ENCODE measurements at regions not wholly inside any gene's neighbourhood (a gene's known extent, or its start where the extent isn't known, plus 50 kb on each side); places are given as distances from the start of the nearest gene placed in this dataset.

GRCh38 chr20:4504814-4505213 lies 181.4 kb upstream of the PRNP start:
- Histone ChIP-seq H3K9ac (ENCODE audit: low read depth, low read length) (no peak overlapping the region), H3K36me3 (ENCODE audit: insufficient read depth, low read length) (no peaks in the 10 kb centered on the region), H3K4me1 (ENCODE audit: insufficient read depth, low read length) (peaks cover 18% of the 10 kb centered on the region), H3K9me3 (ENCODE audit: control insufficient read depth, insufficient read depth, low read length) (no peaks in the 10 kb centered on the region; the same call in 1 of the 2 replicates)

- H3K9me3 ChIP-seq (ENCODE audit: control insufficient read depth, insufficient read depth, low read length), result no peaks in the 10 kb centered on the region; the same call in 1 of the 2 replicates
- no peak overlapping the region for H3K9ac ChIP-seq (ENCODE audit: low read depth, low read length)
- peaks cover 8% of the 10 kb centered on the region for H3K4me1 ChIP-seq (ENCODE audit: insufficient read depth, low read length)
- H3K36me3 ChIP-seq (ENCODE audit: insufficient read depth, low read length), result no peaks in the 10 kb centered on the region
Observed at GRCh38 chr20:4502756-4503155, 183.5 kb upstream of the PRNP start.

GRCh38 chr20:4493386-4493785 lies 192.9 kb upstream of the PRNP start:
- Histone ChIP-seq H3K9ac (ENCODE audit: low read depth, low read length) (no peak overlapping the region), H3K4me1 (ENCODE audit: insufficient read depth, low read length) (peaks cover 10% of the 10 kb centered on the region), H3K9me3 (ENCODE audit: control insufficient read depth, insufficient read depth, low read length) (no peaks in the 10 kb centered on the region), H3K36me3 (ENCODE audit: insufficient read depth, low read length) (no peaks in the 10 kb centered on the region; the same call in 1 of the 2 replicates)

GRCh38 chr20:4491643-4492042 lies 194.6 kb upstream of the PRNP start:
- Histone ChIP-seq H3K9me3 (ENCODE audit: control insufficient read depth, insufficient read depth, low read length) (no peaks in the 10 kb centered on the region), H3K36me3 (ENCODE audit: insufficient read depth, low read length) (no peaks in the 10 kb centered on the region; the same call in 1 of the 2 replicates), H3K4me1 (ENCODE audit: insufficient read depth, low read length) (peaks cover 10% of the 10 kb centered on the region), H3K9ac (ENCODE audit: low read depth, low read length) (no peak overlapping the region)

GRCh38 chr20:4490606-4491280 lies 195.5 kb upstream of the PRNP start:
- peaks cover 10% of the 10 kb centered on the region for H3K4me1 ChIP-seq (ENCODE audit: insufficient read depth, low read length)
- no peaks in the 10 kb centered on the region for H3K9me3 ChIP-seq (ENCODE audit: control insufficient read depth, insufficient read depth, low read length)
- no peak overlapping the region for H3K9ac ChIP-seq (ENCODE audit: low read depth, low read length)
- H3K36me3 ChIP-seq (ENCODE audit: insufficient read depth, low read length), result no peaks in the 10 kb centered on the region; the same call in 1 of the 2 replicates

GRCh38 chr20:4490045-4490444 lies 196.2 kb upstream of the PRNP start:
- peaks cover 10% of the 10 kb centered on the region for H3K4me1 ChIP-seq (ENCODE audit: insufficient read depth, low read length)
- H3K9ac ChIP-seq (ENCODE audit: low read depth, low read length), result no peak overlapping the region
- no peaks in the 10 kb centered on the region; the same call in 1 of the 2 replicates for H3K36me3 ChIP-seq (ENCODE audit: insufficient read depth, low read length)
- H3K9me3 ChIP-seq (ENCODE audit: control insufficient read depth, insufficient read depth, low read length), result no peaks in the 10 kb centered on the region

- peaks cover 15% of the 10 kb centered on the region for H3K4me1 ChIP-seq (ENCODE audit: insufficient read depth, low read length)
Observed at GRCh38 chr20:4488407-4489339, 197.6 kb upstream of the PRNP start.

GRCh38 chr20:4484379-4484997 lies 201.8 kb upstream of the PRNP start:
- Histone ChIP-seq H3K4me1 (ENCODE audit: insufficient read depth, low read length) (peaks cover 19% of the 10 kb centered on the region; the same call in 1 of the 2 replicates), H3K9ac (ENCODE audit: low read depth, low read length) (no peak overlapping the region), H3K36me3 (ENCODE audit: insufficient read depth, low read length) (no peaks in the 10 kb centered on the region; the same call in 1 of the 2 replicates), H3K9me3 (ENCODE audit: control insufficient read depth, insufficient read depth, low read length) (no peaks in the 10 kb centered on the region)

More at GRCh38 chr20:4488407-4489339, 197.6 kb upstream of the PRNP start:
- Histone ChIP-seq H3K36me3 (ENCODE audit: insufficient read depth, low read length) (no peaks in the 10 kb centered on the region; the same call in 1 of the 2 replicates), H3K9me3 (ENCODE audit: control insufficient read depth, insufficient read depth, low read length) (no peaks in the 10 kb centered on the region), H3K9ac (ENCODE audit: low read depth, low read length) (no peak overlapping the region)

- Histone ChIP-seq H3K9me3 (ENCODE audit: control insufficient read depth, insufficient read depth, low read length) (no peaks in the 10 kb centered on the region), H3K36me3 (ENCODE audit: insufficient read depth, low read length) (no peaks in the 10 kb centered on the region; the same call in 1 of the 2 replicates), H3K9ac (ENCODE audit: low read depth, low read length) (no peak overlapping the region), H3K4me1 (ENCODE audit: insufficient read depth, low read length) (peaks cover 19% of the 10 kb centered on the region; the same call in 1 of the 2 replicates)
Observed at GRCh38 chr20:4483961-4484360, 202.3 kb upstream of the PRNP start.

GRCh38 chr20:4483486-4483885 lies 202.8 kb upstream of the PRNP start:
- no peaks in the 10 kb centered on the region for H3K9me3 ChIP-seq (ENCODE audit: control insufficient read depth, insufficient read depth, low read length)
- H3K9ac ChIP-seq (ENCODE audit: low read depth, low read length), result no peak overlapping the region
- no peaks in the 10 kb centered on the region; the same call in 1 of the 2 replicates for H3K36me3 ChIP-seq (ENCODE audit: insufficient read depth, low read length)
- peaks cover 19% of the 10 kb centered on the region; the same call in 1 of the 2 replicates for H3K4me1 ChIP-seq (ENCODE audit: insufficient read depth, low read length)

- H3K9me3 ChIP-seq (ENCODE audit: control insufficient read depth, insufficient read depth, low read length), result no peaks in the 10 kb centered on the region; the same call in 1 of the 2 replicates
Observed at GRCh38 chr20:4480104-4480503, 206.2 kb upstream of the PRNP start.

GRCh38 chr20:4476903-4477500 lies 209.3 kb upstream of the PRNP start:
- no peaks in the 10 kb centered on the region; the same call in 1 of the 2 replicates for H3K9me3 ChIP-seq (ENCODE audit: control insufficient read depth, insufficient read depth, low read length)
- no peak overlapping the region for H3K9ac ChIP-seq (ENCODE audit: low read depth, low read length)
- H3K36me3 ChIP-seq (ENCODE audit: insufficient read depth, low read length), result no peaks in the 10 kb centered on the region
- peaks cover 13% of the 10 kb centered on the region; the same call in 1 of the 2 replicates for H3K4me1 ChIP-seq (ENCODE audit: insufficient read depth, low read length)

More at GRCh38 chr20:4480104-4480503, 206.2 kb upstream of the PRNP start:
- Histone ChIP-seq H3K36me3 (ENCODE audit: insufficient read depth, low read length) (no peaks in the 10 kb centered on the region), H3K9ac (ENCODE audit: low read depth, low read length) (no peak overlapping the region), H3K4me1 (ENCODE audit: insufficient read depth, low read length) (peaks cover 19% of the 10 kb centered on the region; the same call in 1 of the 2 replicates)

GRCh38 chr20:4472906-4473305 lies 213.3 kb upstream of the PRNP start:
- H3K36me3 ChIP-seq (ENCODE audit: insufficient read depth, low read length), result no peaks in the 10 kb centered on the region
- H3K9ac ChIP-seq (ENCODE audit: low read depth, low read length), result no peak overlapping the region
- no peaks in the 10 kb centered on the region for H3K4me1 ChIP-seq (ENCODE audit: insufficient read depth, low read length)
- H3K9me3 ChIP-seq (ENCODE audit: control insufficient read depth, insufficient read depth, low read length), result no peaks in the 10 kb centered on the region; the same call in 1 of the 2 replicates

GRCh38 chr20:4471221-4471620 lies 215.0 kb upstream of the PRNP start:
- Histone ChIP-seq H3K9ac (ENCODE audit: low read depth, low read length) (no peak overlapping the region), H3K36me3 (ENCODE audit: insufficient read depth, low read length) (no peaks in the 10 kb centered on the region)

More at GRCh38 chr20:4471221-4471620, 215.0 kb upstream of the PRNP start:
- H3K9me3 ChIP-seq (ENCODE audit: control insufficient read depth, insufficient read depth, low read length), result no peaks in the 10 kb centered on the region
- H3K4me1 ChIP-seq (ENCODE audit: insufficient read depth, low read length), result no peaks in the 10 kb centered on the region
